Uterus (tissue), 3 donors: ENCODE measurements at regions not wholly inside any gene's neighbourhood (a gene's known extent, or its start where the extent isn't known, plus 50 kb on each side); places are given as distances from the start of the nearest gene placed in this dataset.
"Not testable (repeated sequence)": the region's sequence is repeated elsewhere in the genome, so short reads cannot be mapped to it uniquely, and the experiment has no call there.

ENCODE experiments used
- DNase-seq, 2 donors: peaks; one replicate each; pipeline ENCODE4 v3.0.0-alpha.2; 2019 to 2020
- H3K27ac ChIP-seq, 2 donors: fragments of 200-600 bp; sonication (generic); 1 replicate in 1 of 2; 2 replicates in 1 of 2; pipeline ENCODE4 v1.5.1; 2016 to 2018
- H3K27me3 ChIP-seq, 2 donors: fragments of 200-600 bp; sonication (generic); one replicate each; pipeline ENCODE4 v1.5.1; 2018 to 2019; ENCODE audit warnings: control low read depth in 1 of 2
- H3K36me3 ChIP-seq, 2 donors: fragments of 200-600 bp; sonication (generic); one replicate each; pipeline ENCODE4 v1.5.1; 2019; ENCODE audit warnings: control low read depth in 1 of 2
- H3K4me1 ChIP-seq, 2 donors: fragments of 200-600 bp; sonication (generic); one replicate each; pipeline ENCODE4 v1.5.1; 2018 to 2019; ENCODE audit warnings: control low read depth in 1 of 2
- H3K4me3 ChIP-seq, 2 donors: fragments of 200-600 bp; sonication (generic); 1 replicate in 1 of 2; 2 replicates in 1 of 2; pipeline ENCODE4 v1.5.1; 2018 to 2019; ENCODE audit warnings: mild to moderate bottlenecking in 1 of 2
- H3K9me3 ChIP-seq, 2 donors: fragments of 200-600 bp; sonication (generic); one replicate each; pipeline ENCODE4 v1.5.1; 2019; ENCODE audit warnings: control low read depth in 1 of 2
- POLR2A ChIP-seq, 2 donors: fragments of 450-650 bp; IDR thresholded peaks; one replicate each; pipeline ENCODE4 v1.6.1; 2016; ENCODE audit warnings: antibody characterized with exemption in 2 of 2, mild to moderate bottlenecking in 1 of 2, moderate library complexity in 1 of 2
- intact Hi-C: fragments of 100-400 bp; cut with DNase I; formaldehyde crosslinking; loops from one replicate; pipeline ENCODE4 v1.15.1; 2023; ENCODE audit warnings: low total_unique reads
- TF ChIP-seq, protein P1 (sequence below), 4 experiments: fragments of 200-600 bp in 2 of 4; fragments of 450-650 bp in 2 of 4; sonication (generic) in 2 of 4; IDR thresholded peaks; one replicate each; pipeline ENCODE4 v1.5.1; 2016 to 2019; ENCODE audit warnings: antibody characterized with exemption in 4 of 4, mild to moderate bottlenecking in 2 of 4, moderate library complexity in 1 of 4
- donor health status: DM: yes; HTN: yes; CAD: no.

GRCh38 chr10:11667756-11668155, 56.3 kb upstream of the USP6NL start:
- DNase-seq, result no peak
- Histone ChIP-seq H3K27me3 (no peaks in the 10 kb centered on the region), H3K4me1 (no peaks in the 10 kb centered on the region), H3K4me3 (no peak overlapping the region), H3K36me3 (no peaks in the 10 kb centered on the region), H3K9me3 (no peaks in the 10 kb centered on the region), H3K27ac (no peak overlapping the region)
- intact Hi-C loops, result no loop called here
- no peak for TF ChIP-seq POLR2A (IDR thresholded peaks at IDR 0.05)
- TF ChIP-seq, protein P1, sequence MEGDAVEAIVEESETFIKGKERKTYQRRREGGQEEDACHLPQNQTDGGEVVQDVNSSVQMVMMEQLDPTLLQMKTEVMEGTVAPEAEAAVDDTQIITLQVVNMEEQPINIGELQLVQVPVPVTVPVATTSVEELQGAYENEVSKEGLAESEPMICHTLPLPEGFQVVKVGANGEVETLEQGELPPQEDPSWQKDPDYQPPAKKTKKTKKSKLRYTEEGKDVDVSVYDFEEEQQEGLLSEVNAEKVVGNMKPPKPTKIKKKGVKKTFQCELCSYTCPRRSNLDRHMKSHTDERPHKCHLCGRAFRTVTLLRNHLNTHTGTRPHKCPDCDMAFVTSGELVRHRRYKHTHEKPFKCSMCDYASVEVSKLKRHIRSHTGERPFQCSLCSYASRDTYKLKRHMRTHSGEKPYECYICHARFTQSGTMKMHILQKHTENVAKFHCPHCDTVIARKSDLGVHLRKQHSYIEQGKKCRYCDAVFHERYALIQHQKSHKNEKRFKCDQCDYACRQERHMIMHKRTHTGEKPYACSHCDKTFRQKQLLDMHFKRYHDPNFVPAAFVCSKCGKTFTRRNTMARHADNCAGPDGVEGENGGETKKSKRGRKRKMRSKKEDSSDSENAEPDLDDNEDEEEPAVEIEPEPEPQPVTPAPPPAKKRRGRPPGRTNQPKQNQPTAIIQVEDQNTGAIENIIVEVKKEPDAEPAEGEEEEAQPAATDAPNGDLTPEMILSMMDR (IDR thresholded peaks at IDR 0.05), result no peak

DNA sequence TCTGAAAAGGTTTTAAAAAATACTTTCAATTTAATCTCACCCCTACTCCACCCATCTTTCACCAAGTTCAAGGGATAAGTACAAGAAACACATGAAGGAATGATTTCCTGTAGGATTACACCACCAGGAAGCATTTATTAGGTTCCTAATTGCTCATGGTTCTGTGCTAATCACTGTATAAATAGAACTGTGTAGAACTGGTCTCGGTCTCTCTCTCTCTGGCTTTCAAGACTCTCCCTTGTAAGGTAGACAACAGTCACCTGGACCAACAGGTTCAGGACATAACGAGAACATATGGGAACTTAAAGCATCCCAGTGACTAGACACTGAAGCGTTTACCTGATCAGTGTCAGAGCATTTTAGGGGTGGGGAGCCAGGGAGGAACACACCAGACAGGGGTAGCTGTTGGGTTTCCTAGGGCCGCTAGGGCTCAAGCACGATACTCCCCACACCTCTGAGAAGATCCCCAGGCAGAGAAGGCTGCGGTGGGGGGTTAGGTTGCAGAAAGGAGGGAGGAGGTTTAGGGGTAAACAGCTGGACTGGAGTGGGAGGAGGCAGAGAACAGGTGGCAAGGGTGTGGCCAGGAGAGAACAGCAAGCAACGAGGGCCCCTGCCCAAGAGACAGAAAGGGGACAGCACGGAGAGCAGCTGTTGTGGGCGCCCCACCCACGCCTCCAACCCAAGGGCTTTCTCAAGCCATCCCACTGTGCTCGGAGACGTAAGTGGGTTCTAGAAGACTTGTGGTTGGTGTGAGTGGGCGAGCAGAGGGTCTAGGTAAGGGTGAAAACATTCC, 52.5 kb upstream of the USP6NL start:
- Histone ChIP-seq H3K9me3 (no peaks in the 10 kb centered on the region), H3K27me3 (no peaks in the 10 kb centered on the region), H3K4me3 (no peak overlapping the region), H3K4me1 (no peaks in the 10 kb centered on the region), H3K27ac (no peak overlapping the region), H3K36me3 (no peaks in the 10 kb centered on the region)
- intact Hi-C loops, result no loop called here
- TF ChIP-seq, protein P1 (IDR thresholded peaks at IDR 0.05), result no peak
- no peak for TF ChIP-seq POLR2A (IDR thresholded peaks at IDR 0.05)
- no peak for DNase-seq

DNA sequence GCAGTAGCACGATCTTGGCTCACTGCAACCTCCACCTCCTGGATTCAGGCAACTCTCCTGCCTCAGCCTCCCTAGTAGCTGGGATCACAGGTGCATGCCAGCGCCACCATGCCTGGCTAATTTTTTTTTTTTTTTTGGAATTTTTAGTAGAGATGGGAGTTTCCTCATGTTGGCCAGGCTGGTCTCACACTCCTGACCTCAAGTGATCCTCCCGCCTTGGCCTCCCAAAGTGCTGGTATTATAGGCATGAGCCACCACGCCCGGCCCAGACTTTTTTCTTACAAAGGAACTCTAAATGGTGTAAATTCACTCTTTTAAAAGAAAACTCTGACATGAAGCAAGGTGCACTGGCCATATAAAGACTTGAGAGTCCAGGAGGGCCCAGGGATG, 51.7 kb upstream of the USP6NL start:
- H3K9me3 ChIP-seq, H3K4me3 ChIP-seq, H3K36me3 ChIP-seq, H3K27me3 ChIP-seq, intact Hi-C loops, H3K27ac ChIP-seq, H3K4me1 ChIP-seq, DNase-seq: not testable (repeated sequence)

GRCh38 chr10:11661441-11661840, 50.0 kb upstream of the USP6NL start:
- intact Hi-C loops, result no loop called here
- no peak for DNase-seq
- no peaks in the 10 kb centered on the region for H3K9me3 ChIP-seq
- no peak for TF ChIP-seq POLR2A (IDR thresholded peaks at IDR 0.05)
- TF ChIP-seq, protein P1 (IDR thresholded peaks at IDR 0.05), result no peak
- no peaks in the 10 kb centered on the region for H3K27me3 ChIP-seq
- no peaks in the 10 kb centered on the region for H3K4me1 ChIP-seq
- H3K27ac ChIP-seq, result no peak overlapping the region
- no peak overlapping the region for H3K4me3 ChIP-seq
- no peaks in the 10 kb centered on the region for H3K36me3 ChIP-seq
